ENCODE measurements at regions not wholly inside any gene's neighbourhood (a gene's known extent, or its start where the extent isn't known, plus 50 kb on each side); places are given as distances from the start of the nearest gene placed in this dataset.
"Not testable (repeated sequence)": the region's sequence is repeated elsewhere in the genome, so short reads cannot be mapped to it uniquely, and the experiment has no call there.

GRCh38 chr3:127082066-127082465 is 99.2 kb downstream of the PLXNA1 start:
- CTCF ChIA-PET = no interaction called here
- no peaks in the 10 kb centered on the region for H3K4me1 Mint-ChIP-seq (ENCODE audit: low read depth, unreplicated experiment)
- DNase-seq = no peak
- no peaks in the 10 kb centered on the region for H3K36me3 Mint-ChIP-seq (ENCODE audit: insufficient read depth, unreplicated experiment)
- no peak overlapping the region for H3K27ac Mint-ChIP-seq (ENCODE audit: unreplicated experiment)
- no peak for TF ChIP-seq CTCF (IDR thresholded peaks at IDR 0.05; ENCODE audit: unreplicated experiment)
- no TSS peak for BruUV-seq (replicated peaks)
- no peak overlapping the region for H3K4me3 Mint-ChIP-seq (ENCODE audit: low read depth, unreplicated experiment)
- intact Hi-C loops (cut with micrococcal nuclease; ENCODE audit: unreplicated experiment) = no loop called here
- H3K9me3 Mint-ChIP-seq (ENCODE audit: low read depth, unreplicated experiment) = no peaks in the 10 kb centered on the region
- peaks cover 55% of the 10 kb centered on the region for H3K27me3 Mint-ChIP-seq (ENCODE audit: unreplicated experiment)

- Mint-ChIP-seq H3K27ac (ENCODE audit: unreplicated experiment) (no peak overlapping the region), H3K9me3 (ENCODE audit: low read depth, unreplicated experiment) (no peaks in the 10 kb centered on the region), H3K4me1 (ENCODE audit: low read depth, unreplicated experiment) (no peaks in the 10 kb centered on the region), H3K36me3 (ENCODE audit: insufficient read depth, unreplicated experiment) (no peaks in the 10 kb centered on the region), H3K4me3 (ENCODE audit: low read depth, unreplicated experiment) (no peak overlapping the region), H3K27me3 (ENCODE audit: unreplicated experiment) (peaks cover 66% of the 10 kb centered on the region)
- intact Hi-C loops (cut with micrococcal nuclease; ENCODE audit: unreplicated experiment) = no loop called here
- no peak for TF ChIP-seq CTCF (IDR thresholded peaks at IDR 0.05; ENCODE audit: unreplicated experiment)
- CTCF ChIA-PET = no interaction called here
- no TSS peak for BruUV-seq (replicated peaks)
- DNase-seq = no peak
These were observed 101.0 kb downstream of the PLXNA1 start for GRCh38 chr3:127083778-127084397.

- Mint-ChIP-seq H3K4me1 (ENCODE audit: low read depth, unreplicated experiment) (no peaks in the 10 kb centered on the region), H3K4me3 (ENCODE audit: low read depth, unreplicated experiment) (no peak overlapping the region), H3K27me3 (ENCODE audit: unreplicated experiment) (peaks cover 72% of the 10 kb centered on the region), H3K9me3 (ENCODE audit: low read depth, unreplicated experiment) (no peaks in the 10 kb centered on the region), H3K27ac (ENCODE audit: unreplicated experiment) (no peak overlapping the region), H3K36me3 (ENCODE audit: insufficient read depth, unreplicated experiment) (no peaks in the 10 kb centered on the region)
- no TSS peak for BruUV-seq (replicated peaks)
- intact Hi-C loops (cut with micrococcal nuclease; ENCODE audit: unreplicated experiment) = no loop called here
- no peak for DNase-seq
- CTCF ChIA-PET = no interaction called here
- no peak for TF ChIP-seq CTCF (IDR thresholded peaks at IDR 0.05; ENCODE audit: unreplicated experiment)
These were observed 101.6 kb downstream of the PLXNA1 start for GRCh38 chr3:127084401-127084990.

- intact Hi-C loops (cut with micrococcal nuclease; ENCODE audit: unreplicated experiment) = no loop called here
- DNase-seq = no peak
- Mint-ChIP-seq H3K4me1 (ENCODE audit: low read depth, unreplicated experiment) (no peaks in the 10 kb centered on the region), H3K27me3 (ENCODE audit: unreplicated experiment) (peaks cover 70% of the 10 kb centered on the region), H3K9me3 (ENCODE audit: low read depth, unreplicated experiment) (no peaks in the 10 kb centered on the region), H3K4me3 (ENCODE audit: low read depth, unreplicated experiment) (no peak overlapping the region), H3K36me3 (ENCODE audit: insufficient read depth, unreplicated experiment) (no peaks in the 10 kb centered on the region), H3K27ac (ENCODE audit: unreplicated experiment) (no peak overlapping the region)
- CTCF ChIA-PET = no interaction called here
- TF ChIP-seq CTCF (IDR thresholded peaks at IDR 0.05; ENCODE audit: unreplicated experiment) = no peak
- no TSS peak for BruUV-seq (replicated peaks)
These were observed 102.7 kb downstream of the PLXNA1 start for GRCh38 chr3:127085576-127085975.

GRCh38 chr3:127086591-127086990 is 103.7 kb downstream of the PLXNA1 start:
- H3K4me1 Mint-ChIP-seq (ENCODE audit: low read depth, unreplicated experiment); H3K27ac Mint-ChIP-seq (ENCODE audit: unreplicated experiment); CTCF ChIA-PET; DNase-seq; H3K9me3 Mint-ChIP-seq (ENCODE audit: low read depth, unreplicated experiment); H3K4me3 Mint-ChIP-seq (ENCODE audit: low read depth, unreplicated experiment); H3K36me3 Mint-ChIP-seq (ENCODE audit: insufficient read depth, unreplicated experiment); BruUV-seq (replicated peaks); intact Hi-C loops (cut with micrococcal nuclease; ENCODE audit: unreplicated experiment): not testable (repeated sequence)
- peaks cover 68% of the 10 kb centered on the region for H3K27me3 Mint-ChIP-seq (ENCODE audit: unreplicated experiment)
